Activated gamma-delta T cell treated with Interleukin-2 at 50 U/mL for 16 hours (primary cell): ENCODE measurements at regions not wholly inside any gene's neighbourhood (a gene's known extent, or its start where the extent isn't known, plus 50 kb on each side); places are given as distances from the start of the nearest gene placed in this dataset.

ENCODE experiments used
- DNase-seq: peaks from one replicate; pipeline ENCODE4 v3.0.0-alpha.2; 2020

GRCh38 chr10:128286141-128286761 is 160.0 kb upstream of the MKI67 start:
- no peak for DNase-seq

- no peak for DNase-seq
These were observed 160.7 kb upstream of the MKI67 start for GRCh38 chr10:128286762-128287500.

GRCh38 chr10:128287921-128288320 is 161.7 kb upstream of the MKI67 start:
- DNase-seq = no peak

- DNase-seq = no peak
These were observed 163.4 kb upstream of the MKI67 start for GRCh38 chr10:128289621-128290020.

GRCh38 chr10:128295003-128295402 is 168.8 kb upstream of the MKI67 start:
- DNase-seq = no peak

- no peak for DNase-seq
These were observed 170.2 kb upstream of the MKI67 start for GRCh38 chr10:128296253-128297007.

- DNase-seq = no peak
These were observed 171.6 kb upstream of the MKI67 start for GRCh38 chr10:128297709-128298378.

GRCh38 chr10:128298587-128298986 is 172.4 kb upstream of the MKI67 start:
- no peak for DNase-seq

- DNase-seq = no peak
These were observed 174.1 kb upstream of the MKI67 start for GRCh38 chr10:128300290-128300824.

GRCh38 chr10:128301051-128301450 is 174.8 kb upstream of the MKI67 start:
- no peak for DNase-seq

GRCh38 chr10:128302808-128303207 is 176.6 kb upstream of the MKI67 start:
- DNase-seq = no peak

- DNase-seq = no peak
These were observed 178.0 kb upstream of the MKI67 start for GRCh38 chr10:128304271-128304670.

GRCh38 chr10:128305601-128306345 is 179.6 kb upstream of the MKI67 start:
- DNase-seq = no peak

- DNase-seq = no peak
These were observed 180.3 kb upstream of the MKI67 start for GRCh38 chr10:128306535-128306934.

GRCh38 chr10:128306966-128307365 is 180.7 kb upstream of the MKI67 start:
- no peak for DNase-seq

- DNase-seq = no peak
These were observed 181.6 kb upstream of the MKI67 start for GRCh38 chr10:128307820-128308219.

- DNase-seq = no peak
These were observed 184.9 kb upstream of the MKI67 start for GRCh38 chr10:128310971-128311658.

GRCh38 chr10:128312250-128312649 is 186.0 kb upstream of the MKI67 start:
- no peak for DNase-seq

- DNase-seq = no peak
These were observed 188.5 kb upstream of the MKI67 start for GRCh38 chr10:128314686-128315085.

GRCh38 chr10:128316121-128316726 is 190.0 kb upstream of the MKI67 start:
- DNase-seq = no peak

- DNase-seq = no peak
These were observed 190.7 kb upstream of the MKI67 start for GRCh38 chr10:128316925-128317324.
